Mesothelial cell of epicardium (in vitro differentiated cells): ENCODE measurements at regions not wholly inside any gene's neighbourhood (a gene's known extent, or its start where the extent isn't known, plus 50 kb on each side); places are given as distances from the start of the nearest gene placed in this dataset.

ENCODE experiments used
- DNase-seq, 2 experiments: peaks; one replicate each; pipeline ENCODE4 v3.0.0; 2021; ENCODE audit warnings: low spot score in 2 of 2; ENCODE audit not compliant: unreplicated experiment in 2 of 2
- H3K27ac Mint-ChIP-seq: 2 replicates; pipeline ENCODE4 v1.8.0; 2021; ENCODE audit warnings: mixed read lengths
- H3K27me3 Mint-ChIP-seq: 2 replicates; pipeline ENCODE4 v1.8.0; 2021; ENCODE audit warnings: low read depth, mixed read lengths
- H3K36me3 Mint-ChIP-seq: 2 replicates; pipeline ENCODE4 v1.8.0; 2021; ENCODE audit warnings: mixed read lengths
- H3K4me1 Mint-ChIP-seq: 2 replicates; pipeline ENCODE4 v1.8.0; 2021; ENCODE audit warnings: mixed read lengths
- H3K4me3 Mint-ChIP-seq: 2 replicates; pipeline ENCODE4 v1.8.0; 2021; ENCODE audit warnings: mild to moderate bottlenecking, moderate library complexity, mixed read lengths
- H3K9me3 Mint-ChIP-seq: 2 replicates; pipeline ENCODE4 v1.8.0; 2021; ENCODE audit warnings: mixed read lengths
- CTCF ChIP-seq: fragments of 200-600 bp; sonication (generic); IDR thresholded peaks from one replicate; pipeline ENCODE4 v1.5.0; 2021; ENCODE audit warnings: antibody characterized with exemption; ENCODE audit not compliant: unreplicated experiment

GRCh38 chr13:70798385-70798784 lies 690.1 kb upstream of the KLHL1 start:
- H3K9me3 Mint-ChIP-seq, result no peaks in the 10 kb centered on the region
- H3K4me3 Mint-ChIP-seq, result no peak overlapping the region
- H3K27me3 Mint-ChIP-seq, result no peaks in the 10 kb centered on the region
- H3K4me1 Mint-ChIP-seq, result no peaks in the 10 kb centered on the region
- DNase-seq, result no peak
- H3K36me3 Mint-ChIP-seq, result no peaks in the 10 kb centered on the region
- no peak for TF ChIP-seq CTCF
- no peak overlapping the region for H3K27ac Mint-ChIP-seq

- Mint-ChIP-seq H3K27me3 (no peaks in the 10 kb centered on the region), H3K36me3 (no peaks in the 10 kb centered on the region), H3K9me3 (no peaks in the 10 kb centered on the region), H3K4me1 (no peaks in the 10 kb centered on the region), H3K4me3 (no peak overlapping the region), H3K27ac (no peak overlapping the region)
- TF ChIP-seq CTCF, result no peak
- DNase-seq, result no peak
These were observed 687.2 kb upstream of the KLHL1 start for GRCh38 chr13:70795484-70795883.

DNA sequence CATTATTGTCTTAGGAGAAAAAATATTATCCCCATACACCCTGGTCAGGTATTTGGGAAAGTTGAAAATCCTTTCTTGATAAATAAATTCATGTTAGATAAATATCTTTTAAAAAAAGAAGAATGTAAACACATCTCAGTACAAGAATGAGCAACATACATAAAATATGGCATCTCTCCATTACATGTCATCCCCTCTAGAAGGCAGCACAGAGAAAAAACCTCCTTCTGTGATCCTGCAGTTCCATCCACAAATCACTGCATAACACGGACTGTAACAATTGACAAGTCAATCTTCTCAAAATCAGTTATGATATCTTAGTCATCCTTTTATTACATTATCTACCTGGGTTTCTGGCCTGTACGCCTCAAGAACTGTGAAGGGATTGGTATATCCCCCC lies 683.9 kb upstream of the KLHL1 start:
- Mint-ChIP-seq H3K4me3 (no peak overlapping the region), H3K27ac (no peak overlapping the region), H3K4me1 (peaks cover 6% of the 10 kb centered on the region), H3K27me3 (no peaks in the 10 kb centered on the region), H3K36me3 (no peaks in the 10 kb centered on the region), H3K9me3 (no peaks in the 10 kb centered on the region)
- DNase-seq, result no peak
- no peak for TF ChIP-seq CTCF

DNA sequence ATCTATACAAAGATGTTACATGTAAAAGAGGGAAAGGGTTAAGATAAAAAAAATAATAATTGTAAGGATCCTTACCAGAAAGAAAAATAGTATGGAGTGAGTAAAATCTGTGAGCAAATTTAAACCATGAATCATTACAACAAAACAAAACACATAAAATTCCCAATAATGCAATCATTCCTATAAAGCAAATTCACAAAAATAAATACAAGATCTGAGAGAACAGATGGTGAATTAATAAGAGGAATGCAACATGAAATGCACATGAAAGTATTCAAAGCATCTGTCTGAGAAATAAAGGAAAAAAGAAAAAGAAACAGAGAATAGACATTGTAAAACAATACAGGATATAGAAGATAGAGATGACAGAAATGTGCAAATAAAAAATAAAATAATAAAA lies 681.5 kb upstream of the KLHL1 start:
- no peak overlapping the region for H3K4me3 Mint-ChIP-seq
- no peaks in the 10 kb centered on the region for H3K27me3 Mint-ChIP-seq
- no peak overlapping the region for H3K27ac Mint-ChIP-seq
- peaks cover 8% of the 10 kb centered on the region for H3K4me1 Mint-ChIP-seq
- no peaks in the 10 kb centered on the region for H3K9me3 Mint-ChIP-seq
- no peak for TF ChIP-seq CTCF
- no peaks in the 10 kb centered on the region for H3K36me3 Mint-ChIP-seq
- no peak for DNase-seq

- Mint-ChIP-seq H3K36me3 (no peaks in the 10 kb centered on the region), H3K4me1 (peaks cover 8% of the 10 kb centered on the region), H3K27me3 (no peaks in the 10 kb centered on the region), H3K9me3 (no peaks in the 10 kb centered on the region), H3K27ac (no peak overlapping the region), H3K4me3 (no peak overlapping the region)
- no peak for DNase-seq
- no peak for TF ChIP-seq CTCF
These were observed 679.8 kb upstream of the KLHL1 start for GRCh38 chr13:70788074-70788473.
